GM23338 (cell line): ENCODE measurements at regions not wholly inside any gene's neighbourhood (a gene's known extent, or its start where the extent isn't known, plus 50 kb on each side); places are given as distances from the start of the nearest gene placed in this dataset.

ENCODE experiments used
- STAT1 ChIP-seq: IDR thresholded peaks from one replicate; pipeline ENCODE4 v1.6.1; 2016; ENCODE audit warnings: antibody characterized with exemption; ENCODE audit not compliant: unreplicated experiment
- TF ChIP-seq, protein P1 (sequence below), 2 experiments: fragments of 200-600 bp in 1 of 2; sonication (generic) in 1 of 2; conservative IDR thresholded peaks; 2 replicates each; pipeline versions ENCODE4 v1.5.1 to v1.6.1; 2016 to 2017; ENCODE audit warnings: antibody characterized with exemption in 2 of 2, low read depth in 2 of 2, mild to moderate bottlenecking in 2 of 2, moderate library complexity in 1 of 2

DNA sequence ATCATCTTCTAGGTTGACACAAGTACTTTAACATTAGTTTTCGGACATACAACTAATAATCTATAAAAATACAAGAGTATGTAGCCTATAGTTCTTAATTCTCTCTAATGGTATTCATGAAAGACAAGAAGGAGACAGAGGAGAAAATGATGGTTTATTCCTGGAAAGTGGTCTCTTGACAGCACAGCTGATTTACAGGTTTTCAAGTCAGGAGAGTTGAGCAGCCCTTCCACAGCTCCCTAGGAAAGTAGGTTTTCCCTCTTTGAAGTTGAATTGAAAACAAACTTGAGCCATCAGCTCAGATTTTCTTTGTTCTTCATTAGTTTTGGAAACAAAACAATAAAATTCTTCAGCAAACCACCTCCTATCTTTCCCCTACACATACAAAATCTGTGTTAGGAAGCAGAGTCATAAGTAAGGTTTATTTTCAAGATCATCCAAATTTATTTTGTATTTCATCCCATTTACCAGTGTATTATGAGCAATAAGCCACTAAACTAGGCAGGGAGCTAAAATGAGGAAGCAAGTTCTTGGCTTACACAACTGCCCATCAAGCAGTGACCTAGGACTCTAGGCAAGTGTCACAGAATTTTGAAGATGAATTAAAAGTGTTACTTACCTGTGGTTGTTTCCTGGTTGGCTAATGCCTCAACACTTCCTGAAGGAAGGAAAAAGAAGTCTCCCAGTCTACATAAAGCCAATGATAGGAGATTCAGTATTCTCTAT, 357.0 kb downstream of the BCAT1 start:
- TF ChIP-seq, protein P1, sequence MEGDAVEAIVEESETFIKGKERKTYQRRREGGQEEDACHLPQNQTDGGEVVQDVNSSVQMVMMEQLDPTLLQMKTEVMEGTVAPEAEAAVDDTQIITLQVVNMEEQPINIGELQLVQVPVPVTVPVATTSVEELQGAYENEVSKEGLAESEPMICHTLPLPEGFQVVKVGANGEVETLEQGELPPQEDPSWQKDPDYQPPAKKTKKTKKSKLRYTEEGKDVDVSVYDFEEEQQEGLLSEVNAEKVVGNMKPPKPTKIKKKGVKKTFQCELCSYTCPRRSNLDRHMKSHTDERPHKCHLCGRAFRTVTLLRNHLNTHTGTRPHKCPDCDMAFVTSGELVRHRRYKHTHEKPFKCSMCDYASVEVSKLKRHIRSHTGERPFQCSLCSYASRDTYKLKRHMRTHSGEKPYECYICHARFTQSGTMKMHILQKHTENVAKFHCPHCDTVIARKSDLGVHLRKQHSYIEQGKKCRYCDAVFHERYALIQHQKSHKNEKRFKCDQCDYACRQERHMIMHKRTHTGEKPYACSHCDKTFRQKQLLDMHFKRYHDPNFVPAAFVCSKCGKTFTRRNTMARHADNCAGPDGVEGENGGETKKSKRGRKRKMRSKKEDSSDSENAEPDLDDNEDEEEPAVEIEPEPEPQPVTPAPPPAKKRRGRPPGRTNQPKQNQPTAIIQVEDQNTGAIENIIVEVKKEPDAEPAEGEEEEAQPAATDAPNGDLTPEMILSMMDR (conservative IDR thresholded peaks at IDR 0.05; ENCODE audit: low read depth in 2 of 2), result no peak
- no peak for TF ChIP-seq STAT1
